T-helper 22 cell (primary cell): ENCODE measurements at regions not wholly inside any gene's neighbourhood (a gene's known extent, or its start where the extent isn't known, plus 50 kb on each side); places are given as distances from the start of the nearest gene placed in this dataset.
"Not testable (repeated sequence)": the region's sequence is repeated elsewhere in the genome, so short reads cannot be mapped to it uniquely, and the experiment has no call there.

Source experiments
- DNase-seq: peaks from one replicate; pipeline ENCODE4 v3.0.0-alpha.2; 2020; ENCODE audit warnings: low read depth

- DNase-seq, result no peak
Measured at GRCh38 chr2:125224188-125224587, 1199.1 kb downstream of the CNTNAP5 start.

- no peak for DNase-seq
Measured at GRCh38 chr2:125224830-125225229, 1199.7 kb downstream of the CNTNAP5 start.

DNA sequence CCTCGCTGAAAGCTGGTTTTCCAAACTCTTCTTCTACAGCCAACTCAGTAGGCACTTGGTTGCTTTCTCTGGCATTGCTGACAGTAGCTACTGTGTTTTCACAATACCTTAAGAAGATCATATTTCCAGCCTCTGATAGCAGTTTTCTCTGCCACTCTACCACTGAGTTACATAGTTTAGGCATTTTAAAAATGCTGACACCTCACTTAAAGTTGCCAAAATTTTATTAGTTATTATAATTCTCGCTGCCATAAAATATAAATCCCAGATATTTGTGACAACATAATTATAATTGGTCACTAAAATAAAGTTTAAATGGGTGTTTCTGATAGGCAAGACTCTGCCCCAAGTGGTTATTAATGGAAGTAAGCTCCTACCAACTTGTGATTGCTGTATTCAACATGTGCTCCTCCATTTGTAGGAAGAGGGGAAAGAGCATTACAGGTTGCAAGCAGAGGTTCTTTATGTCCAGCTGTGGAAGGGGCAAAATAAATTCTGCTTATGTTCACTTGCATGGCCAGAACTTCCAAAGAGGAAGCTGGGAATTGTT is 1202.8 kb downstream of the CNTNAP5 start:
- no peak for DNase-seq

DNA sequence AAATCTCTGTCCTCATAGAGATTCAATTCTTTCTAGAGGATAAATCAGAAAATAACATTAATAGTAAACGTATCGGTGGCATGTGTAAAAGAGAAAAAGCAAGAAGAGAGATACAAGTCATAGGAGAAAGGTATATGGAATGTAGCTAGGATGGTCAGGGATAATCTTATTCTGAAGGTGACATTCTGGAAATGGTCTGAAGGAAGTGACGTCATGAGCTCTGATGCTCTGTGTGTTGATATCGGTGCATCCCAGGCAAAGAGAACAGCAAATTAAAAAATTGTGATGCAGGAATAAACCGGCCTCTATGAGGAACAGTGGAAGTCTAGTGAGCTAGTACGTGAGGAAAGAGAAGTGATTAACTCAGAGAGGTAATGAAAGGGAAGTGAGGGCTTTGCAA is 1215.8 kb downstream of the CNTNAP5 start:
- DNase-seq, result no peak

GRCh38 chr2:125243074-125243473 is 1218.0 kb downstream of the CNTNAP5 start:
- DNase-seq, result no peak

- DNase-seq, result no peak
Measured at GRCh38 chr2:125254010-125254409, 1228.9 kb downstream of the CNTNAP5 start.

DNA sequence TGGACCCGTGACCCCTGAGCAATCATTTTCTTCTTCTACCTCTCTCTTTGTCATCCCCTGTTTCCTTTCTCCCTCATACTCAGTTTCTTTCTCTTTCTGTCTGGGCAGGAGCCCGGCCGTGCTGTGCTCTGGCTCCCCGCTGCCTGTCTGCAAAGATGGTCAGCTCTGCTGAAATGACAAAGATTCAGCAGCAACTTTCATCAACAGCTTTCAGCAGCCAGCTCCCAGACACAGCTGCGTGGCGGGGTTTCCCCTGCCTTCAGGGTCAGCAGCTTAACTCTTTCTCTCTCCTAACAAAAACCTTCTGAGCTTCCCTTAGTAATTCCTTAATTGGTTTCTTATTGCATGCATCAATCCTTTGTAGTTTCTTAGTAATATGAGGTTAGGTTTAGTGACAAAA is 1234.4 kb downstream of the CNTNAP5 start:
- DNase-seq, result no peak

DNA sequence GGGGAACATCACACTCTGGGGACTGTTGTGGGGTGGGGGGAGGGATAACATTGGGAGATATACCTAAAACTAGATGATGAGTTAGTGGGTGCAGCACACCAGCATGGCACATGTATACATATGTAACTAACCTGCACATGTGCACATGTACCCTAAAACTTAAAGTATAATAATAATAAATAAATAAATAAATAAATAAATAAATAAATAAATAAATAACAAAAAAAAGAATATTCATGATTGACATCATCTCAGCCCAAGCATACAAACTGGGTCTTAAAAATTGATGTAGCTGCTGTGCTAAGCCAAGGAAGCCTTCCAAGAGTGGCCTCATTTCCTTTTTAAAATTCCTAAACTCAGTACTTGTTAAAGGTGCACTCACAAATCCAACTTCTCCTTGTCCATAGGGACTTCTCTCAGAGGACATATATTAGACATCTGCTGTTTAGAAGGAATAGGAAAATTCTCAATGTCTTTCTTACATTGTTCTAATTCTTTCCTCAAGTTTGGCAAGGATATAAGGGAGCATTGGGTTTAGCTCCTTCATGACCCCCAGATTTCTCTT is 1235.4 kb downstream of the CNTNAP5 start:
- DNase-seq, result not testable (repeated sequence)

- no peak for DNase-seq
Measured at GRCh38 chr2:125264453-125264852, 1239.4 kb downstream of the CNTNAP5 start.

- DNase-seq, result no peak
Measured at GRCh38 chr2:125267683-125268082, 1242.6 kb downstream of the CNTNAP5 start.

GRCh38 chr2:125272651-125273050 is 1247.6 kb downstream of the CNTNAP5 start:
- no peak for DNase-seq

GRCh38 chr2:125274718-125275117 is 1249.6 kb downstream of the CNTNAP5 start:
- no peak for DNase-seq

DNA sequence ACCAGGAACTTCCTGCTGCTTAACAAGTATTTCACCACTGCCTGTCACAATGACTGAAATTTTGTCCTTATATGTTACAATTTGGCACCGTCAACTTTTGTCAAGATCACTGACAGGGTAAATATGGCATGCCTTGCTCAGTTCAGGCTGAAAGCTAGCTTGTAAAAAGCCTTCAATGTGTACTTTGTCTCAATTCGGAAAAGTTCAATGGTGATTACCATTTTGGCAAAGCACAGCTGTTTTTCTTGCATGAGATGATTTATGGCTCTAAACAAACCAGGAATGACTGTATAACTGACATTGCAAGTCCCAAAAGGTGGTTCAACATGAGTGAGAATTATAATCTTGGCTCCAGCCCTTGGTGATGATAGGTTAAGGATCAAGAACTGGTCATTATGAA is 1255.2 kb downstream of the CNTNAP5 start:
- DNase-seq, result no peak

DNA sequence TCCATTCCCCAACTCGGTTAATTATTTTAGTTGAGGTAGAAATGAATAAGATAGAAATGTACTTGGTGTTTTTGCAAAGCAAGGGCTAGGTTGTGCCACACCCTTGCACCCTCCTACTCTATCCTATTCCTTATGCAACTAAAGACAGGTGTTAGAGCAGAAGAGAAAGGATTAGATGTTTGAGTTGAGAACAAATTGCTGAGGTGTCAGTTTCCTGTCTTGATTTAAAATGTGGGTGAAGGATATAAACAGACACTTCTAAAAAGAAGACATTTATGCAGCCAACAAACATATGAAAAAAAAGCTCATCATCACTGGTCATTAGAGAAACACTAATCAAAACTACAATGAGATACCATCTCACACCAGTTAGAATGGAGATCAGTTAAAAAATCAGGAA is 1256.2 kb downstream of the CNTNAP5 start:
- DNase-seq, result no peak

- DNase-seq, result no peak
Measured at GRCh38 chr2:125296742-125297141, 1271.7 kb downstream of the CNTNAP5 start.

DNA sequence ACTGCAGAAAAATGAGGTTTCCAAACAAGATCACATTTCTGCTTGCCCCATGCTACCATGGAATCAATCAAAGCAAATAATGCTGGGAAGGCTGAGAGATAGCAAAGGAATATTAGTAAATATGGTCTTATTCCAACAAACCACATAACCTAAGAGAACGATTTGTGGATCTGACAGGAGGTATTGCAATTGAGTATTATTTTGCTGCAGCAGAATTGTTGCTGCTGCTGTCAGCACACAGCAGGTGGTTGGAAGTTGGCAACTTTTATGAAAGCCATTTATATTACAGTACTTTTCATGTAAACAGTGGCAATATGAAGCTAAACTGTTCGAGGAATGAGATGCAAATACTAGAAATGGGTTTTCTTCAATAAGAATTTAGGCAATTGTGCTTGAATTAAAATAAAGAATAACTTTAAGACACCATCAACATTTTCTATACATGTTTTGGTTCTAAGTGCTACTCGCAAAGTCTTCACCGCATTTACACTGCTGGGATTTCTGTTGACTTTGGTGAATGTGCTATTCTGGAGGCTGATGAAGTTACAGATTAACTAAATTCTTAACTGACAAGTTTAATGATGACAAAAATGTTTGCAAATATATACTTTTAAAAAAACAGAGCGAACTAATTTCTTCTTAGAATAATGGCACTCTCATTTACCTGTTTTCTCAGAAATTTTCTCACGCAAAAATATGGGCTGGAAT is 1285.7 kb downstream of the CNTNAP5 start:
- no peak for DNase-seq

GRCh38 chr2:125312342-125312741 is 1287.3 kb downstream of the CNTNAP5 start:
- DNase-seq, result no peak

GRCh38 chr2:125313806-125314205 is 1288.7 kb downstream of the CNTNAP5 start:
- DNase-seq, result no peak

DNA sequence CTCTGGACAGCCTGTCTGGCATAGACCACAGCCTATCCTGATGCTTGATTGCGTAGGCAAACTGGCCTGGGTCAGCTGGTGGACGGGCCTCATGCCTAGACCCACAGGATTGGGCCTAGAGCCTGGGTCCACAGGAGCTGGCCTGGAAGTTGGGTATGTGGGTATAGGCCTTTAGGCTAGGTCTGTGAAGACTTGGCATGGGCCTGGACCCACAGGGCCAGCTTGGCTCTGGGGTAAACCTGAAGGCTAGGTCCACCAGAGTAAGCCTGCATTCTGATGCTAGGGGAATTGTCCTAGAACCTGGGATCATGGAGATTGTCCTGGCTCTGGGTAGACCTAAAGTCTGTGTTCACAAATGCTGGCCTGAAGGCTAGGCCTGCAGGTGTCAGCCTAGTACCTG is 1293.7 kb downstream of the CNTNAP5 start:
- DNase-seq, result no peak

DNA sequence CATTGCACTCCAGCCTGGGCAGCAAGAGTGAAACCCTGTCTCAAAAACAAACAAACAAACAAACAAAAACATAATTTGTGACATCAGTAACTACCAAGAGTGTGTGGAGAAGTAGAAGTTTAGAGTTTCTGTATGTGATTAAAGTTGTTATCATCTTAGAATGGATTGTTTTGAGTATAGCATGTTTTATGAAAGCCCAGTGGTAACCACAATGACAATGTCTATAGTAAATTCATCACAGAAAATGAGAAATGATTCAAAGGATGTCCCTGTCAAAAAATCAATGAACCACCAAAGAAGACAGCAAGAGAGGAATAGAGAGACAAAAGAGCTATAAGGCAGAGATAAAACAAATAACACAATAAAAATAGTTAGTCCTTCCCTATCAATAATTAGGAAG is 1299.2 kb downstream of the CNTNAP5 start:
- DNase-seq, result no peak

GRCh38 chr2:125330133-125330532 is 1305.0 kb downstream of the CNTNAP5 start:
- no peak for DNase-seq

GRCh38 chr2:125341353-125341752 is 1314.6 kb upstream of the GYPC start:
- DNase-seq, result no peak

DNA sequence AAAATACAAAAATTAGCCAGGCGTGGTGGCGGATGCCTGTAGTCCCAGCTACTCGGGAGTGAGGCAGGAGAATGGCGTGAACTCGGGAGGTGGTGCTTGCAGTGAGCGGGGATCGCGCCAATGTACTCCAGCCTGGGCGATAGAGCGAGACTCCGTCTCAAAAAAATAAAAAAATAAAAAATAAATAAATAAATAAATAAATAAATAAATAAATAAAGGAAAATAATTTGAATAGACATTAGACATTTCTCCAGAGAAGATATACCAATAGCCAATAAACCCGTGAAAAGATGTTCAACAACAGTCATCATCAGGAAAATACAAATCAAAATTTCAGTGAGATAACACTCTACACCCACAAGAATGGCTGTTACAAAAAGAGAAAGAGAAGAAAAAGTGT is 1302.4 kb upstream of the GYPC start:
- not testable (repeated sequence) for DNase-seq
